Activated CD4-positive, alpha-beta T cell treated with anti-CD3 and anti-CD28 coated beads, Interleukin-2, amount 10 ng/mL, durations not matched to agents 7 days and 5 days (primary cell): ENCODE measurements at regions not wholly inside any gene's neighbourhood (a gene's known extent, or its start where the extent isn't known, plus 50 kb on each side); places are given as distances from the start of the nearest gene placed in this dataset.

Experiments
- CTCF ChIA-PET: fragments of 350-600 bp; sonication (Branson Sonifier 250); formaldehyde crosslinking; loops from one replicate; lab custom pipeline; 2021; ENCODE audit warnings: antibody characterized with exemption; lab: Charles Lee
- POLR2A ChIA-PET: fragments of 350-600 bp; sonication (Branson Sonifier 250); formaldehyde crosslinking; loops from one replicate; lab custom pipeline; 2021; ENCODE audit warnings: antibody characterized with exemption; lab: Charles Lee
- DNase-seq: peaks from one replicate; pipeline ENCODE4 v3.0.0-alpha.2; 2020
- H3K27ac Mint-ChIP-seq: one replicate; pipeline ENCODE4 v1.8.0; 2021; ENCODE audit warnings: mild to moderate bottlenecking, moderate library complexity, mixed read lengths
- H3K27me3 Mint-ChIP-seq: one replicate; pipeline ENCODE4 v1.8.0; 2021; ENCODE audit warnings: mixed read lengths
- H3K36me3 Mint-ChIP-seq: one replicate; pipeline ENCODE4 v1.8.0; 2021; ENCODE audit warnings: low read depth, mixed read lengths
- H3K4me1 Mint-ChIP-seq: one replicate; pipeline ENCODE4 v1.8.0; 2021; ENCODE audit warnings: mixed read lengths
- H3K4me3 Mint-ChIP-seq: one replicate; pipeline ENCODE4 v1.8.0; 2021; ENCODE audit warnings: mild to moderate bottlenecking, moderate library complexity, mixed read lengths
- H3K9me3 Mint-ChIP-seq: one replicate; pipeline ENCODE4 v1.8.0; 2021; ENCODE audit warnings: mixed read lengths

- no peaks in the 10 kb centered on the region for H3K36me3 Mint-ChIP-seq
- no peak overlapping the region for H3K4me3 Mint-ChIP-seq
- ChIA-PET POLR2A (no interaction called here), CTCF (no interaction called here)
- no peaks in the 10 kb centered on the region for H3K9me3 Mint-ChIP-seq
- H3K27ac Mint-ChIP-seq = no peak overlapping the region
- H3K27me3 Mint-ChIP-seq = peaks cover 9% of the 10 kb centered on the region
- H3K4me1 Mint-ChIP-seq = no peaks in the 10 kb centered on the region
- DNase-seq = no peak
These were observed 68.6 kb downstream of the TMEM30B start for GRCh38 chr14:61212546-61212945.

- peaks cover 9% of the 10 kb centered on the region for H3K27me3 Mint-ChIP-seq
- no peak for DNase-seq
- no peaks in the 10 kb centered on the region for H3K9me3 Mint-ChIP-seq
- H3K36me3 Mint-ChIP-seq = no peaks in the 10 kb centered on the region
- POLR2A ChIA-PET = no interaction called here
- no peak overlapping the region for H3K4me3 Mint-ChIP-seq
- CTCF ChIA-PET = no interaction called here
- no peak overlapping the region for H3K27ac Mint-ChIP-seq
- H3K4me1 Mint-ChIP-seq = no peaks in the 10 kb centered on the region
These were observed 69.5 kb downstream of the TMEM30B start for GRCh38 chr14:61211476-61212255.

- ChIA-PET POLR2A (no interaction called here), CTCF (no interaction called here)
- Mint-ChIP-seq H3K4me1 (no peaks in the 10 kb centered on the region), H3K27me3 (peaks cover 32% of the 10 kb centered on the region), H3K4me3 (no peak overlapping the region), H3K36me3 (no peaks in the 10 kb centered on the region), H3K27ac (no peak overlapping the region), H3K9me3 (no peaks in the 10 kb centered on the region)
- DNase-seq = no peak
These were observed 77.9 kb downstream of the TMEM30B start for GRCh38 chr14:61203081-61203753.

GRCh38 chr14:61202124-61202523 is 79.0 kb downstream of the TMEM30B start:
- CTCF ChIA-PET = no interaction called here
- Mint-ChIP-seq H3K27me3 (peaks cover 39% of the 10 kb centered on the region), H3K36me3 (no peaks in the 10 kb centered on the region), H3K4me1 (no peaks in the 10 kb centered on the region), H3K27ac (no peak overlapping the region), H3K9me3 (no peaks in the 10 kb centered on the region), H3K4me3 (no peak overlapping the region)
- POLR2A ChIA-PET = no interaction called here
- no peak for DNase-seq

- no peak for DNase-seq
- H3K36me3 Mint-ChIP-seq = no peaks in the 10 kb centered on the region
- H3K9me3 Mint-ChIP-seq = no peaks in the 10 kb centered on the region
- H3K4me3 Mint-ChIP-seq = no peak overlapping the region
- H3K27ac Mint-ChIP-seq = no peak overlapping the region
- ChIA-PET POLR2A (no interaction called here), CTCF (no interaction called here)
- peaks cover 43% of the 10 kb centered on the region for H3K27me3 Mint-ChIP-seq
- no peaks in the 10 kb centered on the region for H3K4me1 Mint-ChIP-seq
These were observed 80.0 kb downstream of the TMEM30B start for GRCh38 chr14:61201171-61201570.

- CTCF ChIA-PET = interaction anchor here (1.5 kb wide), 1 partner anchor 25 kb away, joined by 4 read pairs; no protein-coding TSS in a partner anchor
- H3K4me3 Mint-ChIP-seq = no peak overlapping the region
- H3K36me3 Mint-ChIP-seq = no peaks in the 10 kb centered on the region
- H3K9me3 Mint-ChIP-seq = no peaks in the 10 kb centered on the region
- POLR2A ChIA-PET = no interaction called here
- no peak for DNase-seq
- H3K27me3 Mint-ChIP-seq = peaks cover 50% of the 10 kb centered on the region
- no peaks in the 10 kb centered on the region for H3K4me1 Mint-ChIP-seq
- H3K27ac Mint-ChIP-seq = no peak overlapping the region
These were observed 83.7 kb downstream of the TMEM30B start for GRCh38 chr14:61197416-61197815.

- ChIA-PET CTCF (interaction anchor here (1.5 kb wide), 1 partner anchor 26 kb away, joined by 4 read pairs; no protein-coding TSS in a partner anchor), POLR2A (no interaction called here)
These were observed 84.3 kb downstream of the TMEM30B start for GRCh38 chr14:61196792-61197191.

GRCh38 chr14:61196034-61196433 is 85.1 kb downstream of the TMEM30B start:
- peaks cover 53% of the 10 kb centered on the region for H3K27me3 Mint-ChIP-seq
- ChIA-PET POLR2A (interaction anchor here (0.5 kb wide), 1 partner anchor 441 kb away, joined by 4 read pairs; no protein-coding TSS in a partner anchor), CTCF (no interaction called here)
- H3K27ac Mint-ChIP-seq = no peak overlapping the region
- no peaks in the 10 kb centered on the region for H3K36me3 Mint-ChIP-seq
- no peaks in the 10 kb centered on the region for H3K4me1 Mint-ChIP-seq
- no peaks in the 10 kb centered on the region for H3K9me3 Mint-ChIP-seq
- H3K4me3 Mint-ChIP-seq = no peak overlapping the region
- DNase-seq = no peak

More at GRCh38 chr14:61196792-61197191, 84.3 kb downstream of the TMEM30B start:
- Mint-ChIP-seq H3K27me3 (peaks cover 49% of the 10 kb centered on the region), H3K9me3 (no peaks in the 10 kb centered on the region), H3K27ac (no peak overlapping the region), H3K36me3 (no peaks in the 10 kb centered on the region), H3K4me3 (no peak overlapping the region), H3K4me1 (no peaks in the 10 kb centered on the region)
- no peak for DNase-seq

- H3K9me3 Mint-ChIP-seq = no peaks in the 10 kb centered on the region
- no peak overlapping the region for H3K27ac Mint-ChIP-seq
- ChIA-PET CTCF (no interaction called here), POLR2A (no interaction called here)
- no peak overlapping the region for H3K4me3 Mint-ChIP-seq
- H3K36me3 Mint-ChIP-seq = no peaks in the 10 kb centered on the region
- peaks cover 9% of the 10 kb centered on the region for H3K4me1 Mint-ChIP-seq
- DNase-seq = no peak
- H3K27me3 Mint-ChIP-seq = peaks cover 57% of the 10 kb centered on the region
These were observed 87.7 kb downstream of the TMEM30B start for GRCh38 chr14:61193476-61193875.

GRCh38 chr14:61192989-61193388 is 88.1 kb downstream of the TMEM30B start:
- POLR2A ChIA-PET = no interaction called here
- H3K4me3 Mint-ChIP-seq = no peak overlapping the region
- no peaks in the 10 kb centered on the region for H3K9me3 Mint-ChIP-seq
- no peak overlapping the region for H3K27ac Mint-ChIP-seq
- no peaks in the 10 kb centered on the region for H3K36me3 Mint-ChIP-seq
- no peak for DNase-seq
- H3K27me3 Mint-ChIP-seq = peaks cover 55% of the 10 kb centered on the region
- CTCF ChIA-PET = no interaction called here
- peaks cover 9% of the 10 kb centered on the region for H3K4me1 Mint-ChIP-seq

- peaks cover 57% of the 10 kb centered on the region for H3K27me3 Mint-ChIP-seq
- no peak overlapping the region for H3K27ac Mint-ChIP-seq
- H3K4me3 Mint-ChIP-seq = no peak overlapping the region
- POLR2A ChIA-PET = no interaction called here
- H3K36me3 Mint-ChIP-seq = no peaks in the 10 kb centered on the region
- CTCF ChIA-PET = interaction anchor here (1.6 kb wide), 1 partner anchor 9 kb away, joined by 5 read pairs; no protein-coding TSS in a partner anchor
- peaks cover 9% of the 10 kb centered on the region for H3K4me1 Mint-ChIP-seq
- no peaks in the 10 kb centered on the region for H3K9me3 Mint-ChIP-seq
- DNase-seq = no peak
These were observed 89.4 kb downstream of the TMEM30B start for GRCh38 chr14:61191733-61192132.

GRCh38 chr14:61190341-61190740 is 90.8 kb downstream of the TMEM30B start:
- H3K4me3 Mint-ChIP-seq = no peak overlapping the region
- CTCF ChIA-PET = interaction anchor here (1.6 kb wide), 1 partner anchor 8 kb away, joined by 5 read pairs; no protein-coding TSS in a partner anchor

More at GRCh38 chr14:61190341-61190740, 90.8 kb downstream of the TMEM30B start:
- peaks cover 63% of the 10 kb centered on the region for H3K27me3 Mint-ChIP-seq
- DNase-seq = no peak
- POLR2A ChIA-PET = no interaction called here
- no peaks in the 10 kb centered on the region for H3K9me3 Mint-ChIP-seq
- H3K36me3 Mint-ChIP-seq = no peaks in the 10 kb centered on the region
- H3K27ac Mint-ChIP-seq = no peak overlapping the region
- H3K4me1 Mint-ChIP-seq = peaks cover 9% of the 10 kb centered on the region
